K562 (cell line): ENCODE measurements at regions not wholly inside any gene's neighbourhood (a gene's known extent, or its start where the extent isn't known, plus 50 kb on each side); places are given as distances from the start of the nearest gene placed in this dataset.

Experiments used
- ATAC-seq: fragments of 200-7000 bp; cut with Tn5 transposase; 3 replicates; pipeline ENCODE4 v1.9.1; 2020; ENCODE audit warnings: moderate library complexity
- BruUV-seq: library from RNA; stranded (reverse); fragments of 400-500 nt; replicated peaks from 2 replicates; lab custom pipeline; 2021; lab: Mats Ljungman, UMichigan
- CTCF ChIA-PET: fragments of 300-600 bp; formaldehyde crosslinking; extraction: SDS; loops from one replicate; lab custom pipeline; 2021; ENCODE audit warnings: low intra/inter-chr PET ratio; lab: Yijun Ruan, JAX
- POLR2A ChIA-PET: fragments of 300-600, 350-650 bp; sonication (Branson Sonifier 250); formaldehyde crosslinking; extraction: SDS; loops from one replicate; lab custom pipeline; 2021; ENCODE audit warnings: antibody characterized with exemption, inconsistent platforms; lab: Yijun Ruan, JAX
- DNase-seq, 4 experiments: peaks; one replicate each; pipeline versions ENCODE4 v3.0.0 to v3.0.0-alpha.2; 2011 to 2018; ENCODE audit warnings: low spot score in 3 of 4, mixed read lengths in 3 of 4; ENCODE audit errors: extremely low read depth in 1 of 4
- FAIRE-seq: peaks from 2 replicates; lab custom pipeline; 2011; peaks lifted over from hg19 to GRCh38; lab: Jason Lieb, UNC
- H2AFZ ChIP-seq: 2 replicates; pipeline ENCODE4 v1.6.0; 2011; ENCODE audit warnings: low read depth, low read length, control low read depth, inconsistent platforms
- H3K27ac ChIP-seq: fragments of 200-600 bp; 3 replicates; pipeline ENCODE4 v1.8.0; 2011; ENCODE audit warnings: low read depth, mild to moderate bottlenecking, control low read depth, inconsistent platforms, low read length, moderate library complexity, mixed read lengths; ENCODE audit errors: extremely low read depth
- H3K27me3 ChIP-seq, 2 experiments: fragments of 300-600 bp in 1 of 2; 2 replicates in 1 of 2; 3 replicates in 1 of 2; pipeline versions ENCODE4 v1.6.0 to v1.8.0; 2011; ENCODE audit warnings: inconsistent platforms in 2 of 2, low read length in 2 of 2, mild to moderate bottlenecking in 1 of 2, mixed read lengths in 1 of 2, moderate library complexity in 1 of 2; ENCODE audit not compliant: control insufficient read depth in 2 of 2, insufficient read depth in 2 of 2
- H3K36me3 ChIP-seq: fragments of 300-600 bp; 3 replicates; pipeline ENCODE4 v1.8.0; 2011; ENCODE audit warnings: mild to moderate bottlenecking, low read length, inconsistent platforms; ENCODE audit not compliant: control insufficient read depth, insufficient read depth
- H3K4me1 ChIP-seq, 2 experiments: fragments of 200-600 bp in 1 of 2; replicated peaks in 1 of 2; 2 replicates in 1 of 2; 3 replicates in 1 of 2; pipeline versions ENCODE4 v1.5.1 to v1.8.0; 2011; ENCODE audit warnings: inconsistent platforms in 2 of 2, low read length in 2 of 2, mild to moderate bottlenecking in 1 of 2, mixed read lengths in 1 of 2, moderate library complexity in 1 of 2; ENCODE audit not compliant: control insufficient read depth in 2 of 2, insufficient read depth in 2 of 2
- H3K4me2 ChIP-seq: 2 replicates; pipeline ENCODE4 v1.6.1; 2011; ENCODE audit warnings: low read length, control low read depth, inconsistent platforms, mixed read lengths; ENCODE audit not compliant: insufficient read depth
- H3K4me3 ChIP-seq: fragments of 200-600 bp; sonication (generic), shearing (Covaris generic); 2 replicates; pipeline ENCODE4 v1.5.1; 2016; ENCODE audit warnings: control low read depth, inconsistent platforms
- H3K79me2 ChIP-seq: fragments of 200-600 bp; 3 replicates; pipeline ENCODE4 v1.8.0; 2011; ENCODE audit warnings: low read length, inconsistent platforms; ENCODE audit not compliant: control insufficient read depth, insufficient read depth
- H3K9ac ChIP-seq, 2 experiments: 2 replicates each; pipeline versions ENCODE4 v1.6.0 to v1.6.1; 2011; ENCODE audit warnings: low read depth in 2 of 2, low read length in 2 of 2, control low read depth in 1 of 2, inconsistent platforms in 1 of 2, mild to moderate bottlenecking in 1 of 2, mixed read lengths in 1 of 2; ENCODE audit not compliant: insufficient read depth in 1 of 2
- H3K9me1 ChIP-seq: one replicate; pipeline ENCODE4 v1.6.0; 2011; ENCODE audit warnings: inconsistent platforms, mild to moderate bottlenecking, low read length, moderate library complexity; ENCODE audit not compliant: control insufficient read depth, insufficient read depth
- H3K9me3 ChIP-seq: replicated peaks from 2 replicates; pipeline ENCODE4 v1.5.1; 2011; ENCODE audit warnings: low read depth, low read length, inconsistent platforms; ENCODE audit not compliant: control insufficient read depth, insufficient read depth
- H4K20me1 ChIP-seq: replicated peaks from 2 replicates; pipeline ENCODE4 v1.6.1; 2011; ENCODE audit warnings: low read length, inconsistent platforms, mixed read lengths; ENCODE audit not compliant: control insufficient read depth, insufficient read depth
- BCOR ChIP-seq: fragments of 450-650 bp; IDR thresholded peaks from 2 replicates; pipeline ENCODE4 v1.6.1; 2016
- DDX20 ChIP-seq: fragments of 450-650 bp; IDR thresholded peaks from 2 replicates; pipeline ENCODE4 v1.6.1; 2016; ENCODE audit warnings: missing genetic modification characterization, low read depth, mild to moderate bottlenecking, missing compliant biosample characterization, moderate library complexity
- NCOA6 ChIP-seq: fragments of 450-650 bp; IDR thresholded peaks from 2 replicates; pipeline ENCODE4 v1.6.1; 2017; ENCODE audit warnings: mild to moderate bottlenecking
- TAF7 ChIP-seq: fragments of 450-650 bp; IDR thresholded peaks from 2 replicates; pipeline ENCODE4 v1.6.1; 2016; ENCODE audit warnings: missing genetic modification characterization, missing compliant biosample characterization
- TBP ChIP-seq: optimal IDR thresholded peaks from 2 replicates; pipeline ENCODE3; 2011; ENCODE audit warnings: low read depth, low read length, improper control_type of control experiment
- TRIM28 ChIP-seq: fragments of 450-650 bp; IDR thresholded peaks from 2 replicates; pipeline ENCODE4 v1.6.1; 2017
- ZFP1 ChIP-seq: fragments of 450-650 bp; formaldehyde crosslinking; IDR thresholded peaks from 2 replicates; pipeline ENCODE4 v1.4.0; 2020; ENCODE audit warnings: mild to moderate bottlenecking, mixed read lengths
- ZNF140 ChIP-seq: fragments of 250-450 bp; sonication (Bioruptor Pico); IDR thresholded peaks from 2 replicates; pipeline ENCODE4 v1.8.0; 2021; ENCODE audit warnings: moderate library complexity, mild to moderate bottlenecking, inconsistent platforms
- WGBS: fragments of 100-300 bp; shearing (Covaris generic); methylation state at CpG from one replicate; pipeline ENCODE4 v1.1.6; 2016; ENCODE audit warnings: low coverage, mixed read lengths; ENCODE audit not compliant: insufficient coverage; ENCODE audit errors: missing lambda C conversion rate; 5-methylcytosine and 5-hydroxymethylcytosine counted together
- in situ Hi-C: fragments of 300-500 bp; cut with MboI; formaldehyde crosslinking; loops from 4 replicates; pipeline ENCODE4 v1.15.0; 2018; ENCODE audit warnings: inconsistent platforms, mixed read lengths
- intact Hi-C: fragments of 100-400 bp; cut with micrococcal nuclease; formaldehyde crosslinking; loops from 2 replicates; pipeline ENCODE4 v1.14.2; 2022
- TF ChIP-seq, protein P1 (sequence below): sonication (generic); formaldehyde crosslinking; IDR thresholded peaks from 2 replicates; pipeline ENCODE4 v1.8.1; 2023; ENCODE audit warnings: mild to moderate bottlenecking, missing genetic modification reagents, moderate library complexity

DNA sequence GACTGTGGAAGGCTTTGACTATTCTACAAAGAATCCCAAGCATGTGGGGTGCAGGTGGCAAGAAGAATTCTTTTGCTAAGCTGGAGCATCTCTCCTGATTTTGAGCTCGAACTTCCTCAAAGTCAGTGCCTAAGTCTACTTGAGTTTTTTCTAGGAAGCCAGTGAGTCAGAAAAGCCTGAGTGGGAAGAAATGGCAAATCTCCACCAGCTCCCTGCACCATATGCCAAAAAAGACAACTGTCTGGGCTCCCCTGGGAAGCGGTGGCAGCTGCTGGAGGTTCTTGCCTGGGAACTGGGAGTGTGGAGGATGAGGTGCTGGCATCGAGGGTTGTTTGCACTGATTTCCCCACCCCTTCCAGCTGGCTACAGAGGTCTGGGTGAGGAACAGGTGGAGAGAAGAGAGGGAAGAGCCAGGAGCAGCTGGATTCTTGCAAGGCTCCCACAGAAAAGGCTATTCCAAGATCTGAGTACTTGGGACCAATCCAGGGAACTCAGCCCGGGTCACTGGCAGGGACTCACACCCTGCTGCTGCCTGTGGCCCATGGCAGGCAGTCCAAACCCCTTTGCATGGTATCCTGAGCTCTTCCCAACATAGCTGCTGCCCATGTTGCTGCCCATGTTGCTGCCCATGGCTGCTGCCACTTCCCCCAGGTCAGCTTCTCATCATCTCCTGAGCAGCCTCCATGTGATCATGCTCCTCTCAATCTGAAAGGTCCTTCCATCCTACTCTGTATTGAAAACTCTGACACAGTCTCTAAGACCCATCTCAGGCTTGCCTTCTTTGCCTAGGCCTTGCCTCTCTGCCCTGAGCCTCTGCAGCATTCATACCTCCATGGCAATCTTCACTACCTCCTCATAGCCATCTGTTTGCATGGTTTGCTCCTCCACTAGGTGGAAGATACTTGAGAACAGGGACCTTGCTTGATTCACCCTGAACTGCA lies 128.3 kb upstream of the SPATS2L start:
- Histone ChIP-seq H3K27ac (no peak overlapping the region), H2AFZ (no peak overlapping the region), H3K4me3 (no peak overlapping the region), H3K4me1 (peaks cover 0 to 10% of the 10 kb centered on the region in 2 experiments; a peak in 1 of 5 replicates), H3K4me2 (no peak overlapping the region), H3K36me3 (no peaks in the 10 kb centered on the region)
- no peak for DNase-seq
- no peak for ATAC-seq
- FAIRE-seq, result no peak
- no peak for TF ChIP-seq TBP
- TF ChIP-seq, all 486 proteins: peak for 0
- no peak overlapping the region for H3K9ac ChIP-seq
- WGBS, result 0% methylated on average over 4 of the region's 4 CpGs
- peaks cover 11% of the 10 kb centered on the region; the same call in 2 of the 3 replicates for H3K79me2 ChIP-seq
- no peaks in the 10 kb centered on the region for H4K20me1 ChIP-seq
- no TSS peak for BruUV-seq
- ChIA-PET POLR2A (interaction anchor here (0.7 kb wide), 1 partner anchor 10 kb away, joined by 4 read pairs; no protein-coding TSS in a partner anchor), CTCF (no interaction called here)
- 0 out of 2 replicates have a peak, but pooled peaks cover 3% of the 10 kb centered on the region for H3K9me3 ChIP-seq
- peaks cover 0 to 8% of the 10 kb centered on the region in 2 experiments; a peak in 1 of 5 replicates for H3K27me3 ChIP-seq
- intact Hi-C loops (loop anchor here (10.0 kb wide), 1 partner anchor 127 kb away; the partner anchor contains the start of gene SPATS2L), in situ Hi-C loops (no loop called here)
- no peaks in the 10 kb centered on the region for H3K9me1 ChIP-seq

DNA sequence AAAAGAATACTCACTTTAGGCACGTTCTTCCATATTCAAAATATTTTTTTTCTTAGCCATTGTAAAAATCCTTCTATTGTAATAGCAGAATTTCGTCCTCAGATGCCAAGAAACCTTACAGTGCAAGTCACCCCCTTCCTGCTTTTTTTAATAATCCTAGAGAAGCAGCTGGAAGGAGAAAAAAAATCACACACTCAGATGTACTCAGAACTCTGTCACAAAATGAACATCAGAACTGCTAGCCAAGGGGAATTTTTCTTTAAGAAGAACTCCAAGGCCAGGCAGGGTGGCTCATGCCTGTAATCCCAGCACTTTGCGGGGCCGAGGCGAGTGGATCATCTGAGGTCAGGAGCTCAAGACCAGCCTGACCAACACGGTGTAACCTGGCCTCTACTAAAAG lies 127.3 kb upstream of the SPATS2L start:
- POLR2A ChIA-PET, result no interaction called here
- ATAC-seq (no peak), FAIRE-seq (no peak), DNase-seq (no peak)
- Histone ChIP-seq H2AFZ (no peak overlapping the region), H3K4me1 (peaks cover 0 to 10% of the 10 kb centered on the region in 2 experiments; a peak in 1 of 5 replicates), H3K79me2 (peaks cover 3% of the 10 kb centered on the region; the same call in 2 of the 3 replicates), H3K4me2 (no peak overlapping the region), H3K27me3 (peaks cover 0 to 8% of the 10 kb centered on the region in 2 experiments; a peak in 1 of 5 replicates), H3K9ac (no peak overlapping the region), H3K9me1 (no peaks in the 10 kb centered on the region), H4K20me1 (no peaks in the 10 kb centered on the region), H3K4me3 (no peak overlapping the region), H3K27ac (no peak overlapping the region), H3K36me3 (no peaks in the 10 kb centered on the region), H3K9me3 (0 out of 2 replicates have a peak, but pooled peaks cover 3% of the 10 kb centered on the region)
- in situ Hi-C loops (no loop called here), intact Hi-C loops (loop anchor here (10.0 kb wide), 1 partner anchor 126 kb away; the partner anchor contains the start of gene SPATS2L)
- BruUV-seq, result no TSS peak
- CTCF ChIA-PET, result no interaction called here
- TF ChIP-seq TRIM28 (no peak), NCOA6 (no peak), TAF7 (tag) (no peak), DDX20 (tag) (no peak), ZNF140 (CRISPR knock-in tag) (no peak), BCOR (no peak), ZFP1 (CRISPR knock-in tag) (no peak)
- TF ChIP-seq, protein P1, sequence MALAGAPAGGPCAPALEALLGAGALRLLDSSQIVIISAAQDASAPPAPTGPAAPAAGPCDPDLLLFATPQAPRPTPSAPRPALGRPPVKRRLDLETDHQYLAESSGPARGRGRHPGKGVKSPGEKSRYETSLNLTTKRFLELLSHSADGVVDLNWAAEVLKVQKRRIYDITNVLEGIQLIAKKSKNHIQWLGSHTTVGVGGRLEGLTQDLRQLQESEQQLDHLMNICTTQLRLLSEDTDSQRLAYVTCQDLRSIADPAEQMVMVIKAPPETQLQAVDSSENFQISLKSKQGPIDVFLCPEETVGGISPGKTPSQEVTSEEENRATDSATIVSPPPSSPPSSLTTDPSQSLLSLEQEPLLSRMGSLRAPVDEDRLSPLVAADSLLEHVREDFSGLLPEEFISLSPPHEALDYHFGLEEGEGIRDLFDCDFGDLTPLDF, result no peak
- WGBS, result 16% methylated on average over 6 of the region's 6 CpGs
